ENCODE measurements at regions not wholly inside any gene's neighbourhood (a gene's known extent, or its start where the extent isn't known, plus 50 kb on each side); places are given as distances from the start of the nearest gene placed in this dataset.

GRCh38 chr14:31964490-31964889 lies 112.6 kb upstream of the ARHGAP5 start:
- TF ChIP-seq PRDM4 (tag by site-specific recombination; IDR thresholded peaks at IDR 0.05) (no peak), ZNF76 (tag by site-specific recombination; IDR thresholded peaks at IDR 0.05; ENCODE audit: borderline replicate concordance, low read depth) (no peak), PRDM10 (tag by site-specific recombination; IDR thresholded peaks at IDR 0.05) (no peak), ZNF280D (tag by site-specific recombination; IDR thresholded peaks at IDR 0.05) (no peak)

All from HEK293 (cell line).